Keratinocyte (primary cell): ENCODE measurements at regions not wholly inside any gene's neighbourhood (a gene's known extent, or its start where the extent isn't known, plus 50 kb on each side); places are given as distances from the start of the nearest gene placed in this dataset.

Source experiments
- DNase-seq: peaks from one replicate; pipeline ENCODE4 v3.0.0-alpha.2; 2011; ENCODE audit warnings: low read depth, missing footprints, low spot score
- FAIRE-seq: peaks from 2 replicates; lab custom pipeline; 2011; peaks lifted over from hg19 to GRCh38; lab: Jason Lieb, UNC
- H2AFZ ChIP-seq: 2 replicates; pipeline ENCODE4 v1.6.0; 2012; ENCODE audit warnings: low read length, control low read depth, inconsistent platforms; ENCODE audit not compliant: control insufficient read depth
- H3K27ac ChIP-seq: 2 replicates; pipeline ENCODE4 v1.5.1; 2011; ENCODE audit warnings: low read length; ENCODE audit not compliant: control insufficient read depth, insufficient read depth
- H3K27me3 ChIP-seq: 3 replicates; pipeline ENCODE4 v1.6.0; 2011; ENCODE audit warnings: low read length; ENCODE audit not compliant: control insufficient read depth, insufficient read depth; ENCODE audit errors: extremely low read depth
- H3K36me3 ChIP-seq, 2 experiments: 2 replicates in 1 of 2; 3 replicates in 1 of 2; pipeline ENCODE4 v1.5.1; 2011; ENCODE audit warnings: low read length in 2 of 2, mild to moderate bottlenecking in 1 of 2; ENCODE audit not compliant: control insufficient read depth in 2 of 2, insufficient read depth in 2 of 2; ENCODE audit errors: extremely low read depth in 1 of 2
- H3K4me1 ChIP-seq: 3 replicates; pipeline ENCODE4 v1.5.1; 2011; ENCODE audit warnings: low read length; ENCODE audit not compliant: control insufficient read depth, insufficient read depth; ENCODE audit errors: extremely low read depth
- H3K4me2 ChIP-seq: 3 replicates; pipeline ENCODE4 v1.6.0; 2011; ENCODE audit warnings: low read depth, low read length; ENCODE audit not compliant: control insufficient read depth, insufficient read depth; ENCODE audit errors: extremely low read depth
- H3K4me3 ChIP-seq, 3 experiments: fragments of 200-600 bp in 1 of 3; sonication (generic) in 1 of 3; 2 replicates in 2 of 3; 3 replicates in 1 of 3; pipeline ENCODE4 v1.5.1; 2011 to 2016; ENCODE audit warnings: low read length in 3 of 3, mild to moderate bottlenecking in 3 of 3, control low read depth in 2 of 3, inconsistent platforms in 1 of 3, low read depth in 1 of 3, mixed read lengths in 1 of 3, mixed run types in 1 of 3, moderate library complexity in 1 of 3; ENCODE audit not compliant: control insufficient read depth in 2 of 3, insufficient read depth in 2 of 3; ENCODE audit errors: extremely low read depth in 1 of 3
- H3K79me2 ChIP-seq: 2 replicates; pipeline ENCODE4 v1.6.0; 2012; ENCODE audit warnings: low read length; ENCODE audit not compliant: control insufficient read depth, insufficient read depth
- H3K9ac ChIP-seq: 3 replicates; pipeline ENCODE4 v1.6.0; 2011; ENCODE audit warnings: low read length; ENCODE audit not compliant: control insufficient read depth, insufficient read depth; ENCODE audit errors: extremely low read depth
- H3K9me1 ChIP-seq: 3 replicates; pipeline ENCODE4 v1.6.0; 2011; ENCODE audit warnings: low read length; ENCODE audit not compliant: control insufficient read depth, insufficient read depth; ENCODE audit errors: extremely low read depth
- H3K9me3 ChIP-seq: 2 replicates; pipeline ENCODE4 v1.5.1; 2012; ENCODE audit warnings: low read depth, low read length; ENCODE audit not compliant: control insufficient read depth
- H4K20me1 ChIP-seq: 3 replicates; pipeline ENCODE4 v1.6.0; 2011; ENCODE audit warnings: low read length; ENCODE audit not compliant: control insufficient read depth, insufficient read depth; ENCODE audit errors: extremely low read depth
- CTCF ChIP-seq, 3 experiments: IDR thresholded peaks in 1 of 3; conservative IDR thresholded peaks in 1 of 3; optimal IDR thresholded peaks in 1 of 3; 2 replicates in 2 of 3; 3 replicates in 1 of 3; pipeline versions ENCODE3 to v1.5.1; 2011; ENCODE audit warnings: low read length in 3 of 3, mild to moderate bottlenecking in 3 of 3, moderate library complexity in 2 of 3, control low read depth in 1 of 3, inconsistent platforms in 1 of 3; ENCODE audit not compliant: insufficient read depth in 2 of 3; ENCODE audit errors: extremely low read depth in 1 of 3
- EZH2 ChIP-seq: IDR thresholded peaks from one replicate; pipeline ENCODE4 v1.6.1; 2012; ENCODE audit warnings: inconsistent platforms, mild to moderate bottlenecking, low read length, moderate library complexity
- dilution Hi-C: fragments of 300-500 bp; cut with MboI; formaldehyde crosslinking; loops from one replicate; pipeline ENCODE4 v1.7.0; 2020; ENCODE audit warnings: low sequenced_read_pairs; ENCODE audit not compliant: extremely low pct_ligation_motif_present

- no peak for FAIRE-seq
- no peak overlapping the region for H3K4me3 ChIP-seq
- no peaks in the 10 kb centered on the region for H3K27me3 ChIP-seq
- dilution Hi-C loops, result no loop called here
- H4K20me1 ChIP-seq, result no peaks in the 10 kb centered on the region
- no peaks in the 10 kb centered on the region for H3K36me3 ChIP-seq
- H2AFZ ChIP-seq, result no peak overlapping the region
- no peak overlapping the region for H3K27ac ChIP-seq
- H3K9ac ChIP-seq, result no peak overlapping the region
- TF ChIP-seq CTCF (optimal IDR thresholded peaks at IDR 0.05 in 1 of 3, IDR thresholded peaks at IDR 0.05 in 1 of 3, conservative IDR thresholded peaks at IDR 0.05 in 1 of 3; ENCODE audit: extremely low read depth in 1 of 3, insufficient read depth in 2 of 3, low read length in 3 of 3), result no peak
- TF ChIP-seq EZH2, result no peak
- H3K4me2 ChIP-seq, result no peak overlapping the region
- H3K4me1 ChIP-seq, result no peaks in the 10 kb centered on the region
- H3K9me3 ChIP-seq, result no peaks in the 10 kb centered on the region
- H3K9me1 ChIP-seq, result no peaks in the 10 kb centered on the region
- H3K79me2 ChIP-seq, result no peaks in the 10 kb centered on the region
- DNase-seq, result no peak
These were observed 348.3 kb downstream of the TSHZ3 start for GRCh38 chr19:31000913-31001312.

- Histone ChIP-seq H3K27me3 (no peaks in the 10 kb centered on the region), H3K9me3 (no peaks in the 10 kb centered on the region), H4K20me1 (no peaks in the 10 kb centered on the region), H3K4me2 (no peak overlapping the region), H3K4me1 (no peaks in the 10 kb centered on the region), H3K9ac (no peak overlapping the region), H3K36me3 (no peaks in the 10 kb centered on the region), H3K79me2 (no peaks in the 10 kb centered on the region), H2AFZ (no peak overlapping the region), H3K4me3 (no peak overlapping the region), H3K9me1 (no peaks in the 10 kb centered on the region), H3K27ac (no peak overlapping the region)
- DNase-seq, result no peak
- FAIRE-seq, result no peak
- TF ChIP-seq CTCF (optimal IDR thresholded peaks at IDR 0.05 in 1 of 3, IDR thresholded peaks at IDR 0.05 in 1 of 3, conservative IDR thresholded peaks at IDR 0.05 in 1 of 3; ENCODE audit: extremely low read depth in 1 of 3, insufficient read depth in 2 of 3, low read length in 3 of 3) (no peak), EZH2 (no peak)
- dilution Hi-C loops, result no loop called here
These were observed 349.5 kb downstream of the TSHZ3 start for GRCh38 chr19:30999726-31000125.
